ENCODE measurements at regions not wholly inside any gene's neighbourhood (a gene's known extent, or its start where the extent isn't known, plus 50 kb on each side); places are given as distances from the start of the nearest gene placed in this dataset.

GRCh38 chr21:28263974-28264373 is 728.7 kb downstream of the LTN1 start:
- no peak for DNase-seq

GRCh38 chr21:28261298-28261697 is 731.4 kb downstream of the LTN1 start:
- DNase-seq, result no peak

GRCh38 chr21:28257276-28257675 is 735.4 kb downstream of the LTN1 start:
- no peak for DNase-seq

- DNase-seq, result no peak
These were observed 735.8 kb downstream of the LTN1 start for GRCh38 chr21:28256837-28257236.

- DNase-seq, result peak; percentile 50
These were observed 736.3 kb downstream of the LTN1 start for GRCh38 chr21:28256420-28256831.

GRCh38 chr21:28253961-28254360 is 738.7 kb downstream of the LTN1 start:
- no peak for DNase-seq

GRCh38 chr21:28253338-28253737 is 739.3 kb downstream of the LTN1 start:
- no peak for DNase-seq

GRCh38 chr21:28252928-28253327 is 739.7 kb downstream of the LTN1 start:
- no peak for DNase-seq

- DNase-seq, result no peak
These were observed 741.7 kb downstream of the LTN1 start for GRCh38 chr21:28250946-28251345.

GRCh38 chr21:28247454-28248020 is 745.1 kb downstream of the LTN1 start:
- DNase-seq, result peak; percentile 81

GRCh38 chr21:28240586-28240985 is 752.1 kb downstream of the LTN1 start:
- DNase-seq, result no peak

- DNase-seq, result no peak
These were observed 753.3 kb downstream of the LTN1 start for GRCh38 chr21:28239340-28239739.

GRCh38 chr21:28237661-28238060 is 755.0 kb downstream of the LTN1 start:
- DNase-seq, result no peak

GRCh38 chr21:28235169-28235895 is 757.3 kb downstream of the LTN1 start:
- DNase-seq, result peak; percentile 2

GRCh38 chr21:28234326-28234725 is 758.4 kb downstream of the LTN1 start:
- DNase-seq, result no peak

- DNase-seq, result no peak
These were observed 759.0 kb downstream of the LTN1 start for GRCh38 chr21:28233536-28234220.

GRCh38 chr21:28230559-28230958 is 762.1 kb downstream of the LTN1 start:
- no peak for DNase-seq

GRCh38 chr21:28229814-28230213 is 762.9 kb downstream of the LTN1 start:
- DNase-seq, result no peak

- DNase-seq, result no peak
These were observed 764.1 kb downstream of the LTN1 start for GRCh38 chr21:28228636-28228995.

GRCh38 chr21:28227881-28228635 is 764.6 kb downstream of the LTN1 start:
- DNase-seq, result no peak

- no peak for DNase-seq
These were observed 766.1 kb downstream of the LTN1 start for GRCh38 chr21:28226563-28226962.

GRCh38 chr21:28224191-28224726 is 768.4 kb downstream of the LTN1 start:
- DNase-seq, result no peak

- no peak for DNase-seq
These were observed 770.7 kb downstream of the LTN1 start for GRCh38 chr21:28221984-28222383.
